SK-N-SH (cell line): ENCODE measurements at regions not wholly inside any gene's neighbourhood (a gene's known extent, or its start where the extent isn't known, plus 50 kb on each side); places are given as distances from the start of the nearest gene placed in this dataset.

Experiments used
- MXI1 ChIP-seq: IDR thresholded peaks from 2 replicates; pipeline ENCODE4 v1.6.1; 2012; ENCODE audit warnings: mild to moderate bottlenecking, low read depth, low read length, improper control_type of control experiment
- RAD21 ChIP-seq: IDR thresholded peaks from 2 replicates; pipeline ENCODE4 v1.6.1; 2012; ENCODE audit warnings: mild to moderate bottlenecking, low read length
- SMC3 ChIP-seq: IDR thresholded peaks from 2 replicates; pipeline ENCODE4 v1.6.1; 2012; ENCODE audit warnings: low read depth, low read length, improper control_type of control experiment
- YY1 ChIP-seq: IDR thresholded peaks from 2 replicates; pipeline ENCODE4 v1.4.0; 2012; ENCODE audit warnings: low read depth, mild to moderate bottlenecking
- TF ChIP-seq, protein P1 (sequence below): IDR thresholded peaks from 2 replicates; pipeline ENCODE4 v1.6.1; 2012; ENCODE audit warnings: mild to moderate bottlenecking, low read depth, low read length, moderate library complexity
- TF ChIP-seq, protein P2 (sequence below): fragments of 200-600 bp; sonication (generic); IDR thresholded peaks from 2 replicates; pipeline ENCODE4 v1.6.1; 2017; ENCODE audit warnings: antibody characterized with exemption, mild to moderate bottlenecking, moderate library complexity

DNA sequence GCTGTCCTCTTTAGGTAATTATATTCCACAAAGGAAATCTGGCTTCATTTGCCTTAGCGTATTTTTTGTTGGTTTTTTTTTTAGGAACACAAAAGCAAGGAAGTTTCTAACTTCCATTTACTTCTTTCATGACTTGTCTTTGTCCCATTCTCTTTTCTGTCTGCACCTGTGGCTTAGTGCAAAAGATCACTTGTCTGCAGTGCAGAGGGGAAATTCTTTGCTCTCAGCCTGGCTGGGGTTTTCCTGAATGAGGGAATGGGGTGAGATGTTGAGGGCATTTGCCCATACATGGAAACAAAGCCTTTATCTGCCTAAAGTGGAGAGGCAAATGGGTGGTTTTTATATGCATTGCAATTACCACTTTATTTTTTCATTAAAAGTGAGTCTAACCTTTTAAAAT is 361.1 kb upstream of the IGFBP3 start:
- TF ChIP-seq, protein P1, sequence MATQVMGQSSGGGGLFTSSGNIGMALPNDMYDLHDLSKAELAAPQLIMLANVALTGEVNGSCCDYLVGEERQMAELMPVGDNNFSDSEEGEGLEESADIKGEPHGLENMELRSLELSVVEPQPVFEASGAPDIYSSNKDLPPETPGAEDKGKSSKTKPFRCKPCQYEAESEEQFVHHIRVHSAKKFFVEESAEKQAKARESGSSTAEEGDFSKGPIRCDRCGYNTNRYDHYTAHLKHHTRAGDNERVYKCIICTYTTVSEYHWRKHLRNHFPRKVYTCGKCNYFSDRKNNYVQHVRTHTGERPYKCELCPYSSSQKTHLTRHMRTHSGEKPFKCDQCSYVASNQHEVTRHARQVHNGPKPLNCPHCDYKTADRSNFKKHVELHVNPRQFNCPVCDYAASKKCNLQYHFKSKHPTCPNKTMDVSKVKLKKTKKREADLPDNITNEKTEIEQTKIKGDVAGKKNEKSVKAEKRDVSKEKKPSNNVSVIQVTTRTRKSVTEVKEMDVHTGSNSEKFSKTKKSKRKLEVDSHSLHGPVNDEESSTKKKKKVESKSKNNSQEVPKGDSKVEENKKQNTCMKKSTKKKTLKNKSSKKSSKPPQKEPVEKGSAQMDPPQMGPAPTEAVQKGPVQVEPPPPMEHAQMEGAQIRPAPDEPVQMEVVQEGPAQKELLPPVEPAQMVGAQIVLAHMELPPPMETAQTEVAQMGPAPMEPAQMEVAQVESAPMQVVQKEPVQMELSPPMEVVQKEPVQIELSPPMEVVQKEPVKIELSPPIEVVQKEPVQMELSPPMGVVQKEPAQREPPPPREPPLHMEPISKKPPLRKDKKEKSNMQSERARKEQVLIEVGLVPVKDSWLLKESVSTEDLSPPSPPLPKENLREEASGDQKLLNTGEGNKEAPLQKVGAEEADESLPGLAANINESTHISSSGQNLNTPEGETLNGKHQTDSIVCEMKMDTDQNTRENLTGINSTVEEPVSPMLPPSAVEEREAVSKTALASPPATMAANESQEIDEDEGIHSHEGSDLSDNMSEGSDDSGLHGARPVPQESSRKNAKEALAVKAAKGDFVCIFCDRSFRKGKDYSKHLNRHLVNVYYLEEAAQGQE = no peak
- TF ChIP-seq RAD21 = no peak
- TF ChIP-seq, protein P2, sequence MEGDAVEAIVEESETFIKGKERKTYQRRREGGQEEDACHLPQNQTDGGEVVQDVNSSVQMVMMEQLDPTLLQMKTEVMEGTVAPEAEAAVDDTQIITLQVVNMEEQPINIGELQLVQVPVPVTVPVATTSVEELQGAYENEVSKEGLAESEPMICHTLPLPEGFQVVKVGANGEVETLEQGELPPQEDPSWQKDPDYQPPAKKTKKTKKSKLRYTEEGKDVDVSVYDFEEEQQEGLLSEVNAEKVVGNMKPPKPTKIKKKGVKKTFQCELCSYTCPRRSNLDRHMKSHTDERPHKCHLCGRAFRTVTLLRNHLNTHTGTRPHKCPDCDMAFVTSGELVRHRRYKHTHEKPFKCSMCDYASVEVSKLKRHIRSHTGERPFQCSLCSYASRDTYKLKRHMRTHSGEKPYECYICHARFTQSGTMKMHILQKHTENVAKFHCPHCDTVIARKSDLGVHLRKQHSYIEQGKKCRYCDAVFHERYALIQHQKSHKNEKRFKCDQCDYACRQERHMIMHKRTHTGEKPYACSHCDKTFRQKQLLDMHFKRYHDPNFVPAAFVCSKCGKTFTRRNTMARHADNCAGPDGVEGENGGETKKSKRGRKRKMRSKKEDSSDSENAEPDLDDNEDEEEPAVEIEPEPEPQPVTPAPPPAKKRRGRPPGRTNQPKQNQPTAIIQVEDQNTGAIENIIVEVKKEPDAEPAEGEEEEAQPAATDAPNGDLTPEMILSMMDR = no peak
- TF ChIP-seq YY1 = no peak
- TF ChIP-seq SMC3 = no peak
- TF ChIP-seq MXI1 = no peak
